ENCODE measurements at regions not wholly inside any gene's neighbourhood (a gene's known extent, or its start where the extent isn't known, plus 50 kb on each side); places are given as distances from the start of the nearest gene placed in this dataset.
"Not testable (repeated sequence)": the region's sequence is repeated elsewhere in the genome, so short reads cannot be mapped to it uniquely, and the experiment has no call there.

GRCh38 chr1:83476518-83476917, 522.4 kb downstream of the TTLL7 start:
- not testable (repeated sequence) for TF ChIP-seq CTCF (IDR thresholded peaks at IDR 0.05); POLR2A (IDR thresholded peaks at IDR 0.05); POLR2AphosphoS5 (IDR thresholded peaks at IDR 0.05); EP300 (IDR thresholded peaks at IDR 0.05; ENCODE audit: low read depth)
